Motor neuron (in vitro differentiated cells): ENCODE measurements at regions not wholly inside any gene's neighbourhood (a gene's known extent, or its start where the extent isn't known, plus 50 kb on each side); places are given as distances from the start of the nearest gene placed in this dataset.
A peak's percentile ranks its signal among the peaks of the same experiment; 100 is the strongest.

Experiments used
- ATAC-seq, 8 experiments: fragments of 200-7000 bp; cut with Tn5 transposase; replicated peaks in 6 of 8; 2 replicates each; pipeline ENCODE4 v1.8.0; 2021; ENCODE audit warnings: mild to moderate bottlenecking in 8 of 8, moderate library complexity in 8 of 8
- H3K27ac ChIP-seq, 2 donors: fragments of 250-450 bp; sonication (Bioruptor Pico); 2 replicates each; pipeline ENCODE4 v1.9.0; 2021; ENCODE audit warnings: antibody characterized with exemption in 2 of 2, mild to moderate bottlenecking in 2 of 2, moderate library complexity in 1 of 2
- H3K4me1 ChIP-seq, 2 donors: fragments of 250-450 bp; sonication (Bioruptor Pico); replicated peaks in 1 of 2; 2 replicates each; pipeline ENCODE4 v1.6.1; 2021; ENCODE audit warnings: antibody characterized with exemption in 2 of 2, mild to moderate bottlenecking in 2 of 2, moderate library complexity in 1 of 2
- H3K4me3 ChIP-seq, 5 donors: fragments of 250-450 bp; sonication (Bioruptor Pico); 2 replicates each; pipeline ENCODE4 v1.9.0; 2021; ENCODE audit warnings: antibody characterized with exemption in 5 of 5, mild to moderate bottlenecking in 5 of 5, moderate library complexity in 4 of 5
- WGBS, 10 experiments: fragments of 450-650 bp; shearing (Covaris generic); methylation state at CpG; one replicate each; pipeline ENCODE4 v1.0.0; 2022; 5-methylcytosine and 5-hydroxymethylcytosine counted together
- in situ Hi-C, 9 experiments: fragments of 400-800 bp; cut with MboI; loops; one replicate each; pipeline ENCODE4 v1.15.0; 2021; ENCODE audit warnings: low sequenced_read_pairs in 9 of 9, low pct_unique_long_range_greater_than_20kb in 2 of 9; ENCODE audit not compliant: unreplicated experiment in 9 of 9

DNA sequence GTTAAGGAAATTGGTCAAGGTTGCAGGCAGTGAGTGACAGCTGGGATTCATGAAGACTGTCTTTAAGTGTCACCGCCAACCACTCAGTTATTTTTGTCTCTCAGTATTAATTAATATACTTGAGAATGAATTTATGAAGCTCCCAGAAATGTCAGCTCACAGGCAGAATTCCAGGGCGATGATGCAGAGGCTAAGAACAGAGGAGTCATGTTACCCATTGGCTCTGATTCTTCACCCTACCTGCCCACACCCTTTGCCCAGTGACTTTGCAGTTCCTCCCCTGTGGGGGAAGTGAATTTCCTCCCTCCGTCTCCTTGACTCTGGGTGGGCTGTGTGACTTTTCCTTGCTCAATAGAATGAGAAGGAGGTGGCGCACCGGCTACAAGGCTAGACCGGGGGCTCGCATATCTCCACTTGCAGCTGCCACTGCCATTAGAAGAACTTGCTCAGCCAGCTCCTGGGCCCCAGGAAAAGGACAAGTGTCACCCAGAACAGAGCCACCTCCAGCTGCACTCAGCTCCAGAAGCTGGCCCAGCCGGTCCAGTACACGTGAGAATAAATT lies 157.1 kb upstream of the PRKCQ start:
- Histone ChIP-seq H3K4me1 (peaks cover 11 to 15% of the 10 kb centered on the region in 2 donors), H3K4me3 (no peak overlapping the region), H3K27ac (no peak overlapping the region)
- WGBS, 10 experiments, result 17 to 96% (median 77%) methylated on average over 1 to 7 of the region's 9 CpGs; no CpG with 5 or more reads in 3 of the 10 experiments
- ATAC-seq, result peak in 2 of 8 experiments; percentile 23 to 43
- in situ Hi-C loops, result no loop called here

DNA sequence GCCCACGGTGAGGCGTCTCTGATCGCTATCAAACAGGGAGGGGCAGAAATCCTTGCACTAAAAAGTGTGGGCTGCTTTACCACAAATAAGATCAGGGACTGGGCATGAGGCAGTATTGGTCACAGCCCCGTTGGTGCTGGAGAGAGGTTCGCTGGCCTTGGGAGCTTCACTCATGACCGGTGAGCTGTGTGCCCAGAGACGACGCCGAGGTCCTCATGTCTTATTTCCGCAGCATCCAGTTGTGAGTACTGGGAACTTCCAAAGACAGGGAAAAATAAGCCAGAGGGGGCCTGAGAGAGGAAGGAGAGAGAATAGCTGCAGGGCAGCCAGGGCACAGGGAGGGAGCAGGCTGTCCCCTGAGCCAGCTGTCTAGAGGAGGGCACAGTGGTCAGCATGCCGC lies 154.2 kb upstream of the PRKCQ start:
- 20 to 100% (median 74%) methylated on average over 1 to 9 of the region's 11 CpGs; no CpG with 5 or more reads in 1 of the 10 experiments for WGBS, 10 experiments
- Histone ChIP-seq H3K4me1 (peaks cover 20 to 24% of the 10 kb centered on the region in 2 donors), H3K27ac (no peak overlapping the region), H3K4me3 (no peak overlapping the region)
- in situ Hi-C loops, result no loop called here
- no peak for ATAC-seq

DNA sequence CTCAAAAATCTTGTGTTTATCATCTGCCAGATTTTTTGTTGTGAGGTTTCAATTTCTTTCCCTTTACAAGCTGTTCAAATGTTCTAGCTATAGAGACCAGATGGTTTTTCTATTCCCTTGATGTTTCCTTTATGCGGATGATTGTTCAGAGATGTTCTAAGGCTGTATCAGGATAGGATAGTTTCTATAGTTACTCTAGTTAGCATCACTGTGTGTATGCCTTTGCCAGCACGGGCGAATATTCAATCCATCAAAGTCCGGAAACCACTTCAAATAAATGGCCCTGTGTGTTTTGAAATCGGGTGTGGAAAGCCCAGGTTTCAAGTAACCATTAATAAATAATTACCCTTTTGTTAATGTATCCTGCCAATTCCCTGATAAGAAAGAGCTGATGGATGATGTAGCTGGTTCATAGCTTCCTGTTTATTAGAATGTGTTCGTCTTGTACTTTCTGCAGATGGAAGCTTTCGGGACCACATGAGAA lies 149.8 kb upstream of the PRKCQ start:
- WGBS, 10 experiments, result 8 to 80% (median 47%) methylated on average over 2 to 7 of the region's 7 CpGs; no CpG with 5 or more reads in 2 of the 10 experiments
- Histone ChIP-seq H3K4me1 (peaks cover 9% of the 10 kb centered on the region in 2 donors), H3K4me3 (no peak overlapping the region), H3K27ac (no peak overlapping the region)
- in situ Hi-C loops, result no loop called here
- peak in 3 of 8 experiments; percentile 17 to 78 (median 52) for ATAC-seq

DNA sequence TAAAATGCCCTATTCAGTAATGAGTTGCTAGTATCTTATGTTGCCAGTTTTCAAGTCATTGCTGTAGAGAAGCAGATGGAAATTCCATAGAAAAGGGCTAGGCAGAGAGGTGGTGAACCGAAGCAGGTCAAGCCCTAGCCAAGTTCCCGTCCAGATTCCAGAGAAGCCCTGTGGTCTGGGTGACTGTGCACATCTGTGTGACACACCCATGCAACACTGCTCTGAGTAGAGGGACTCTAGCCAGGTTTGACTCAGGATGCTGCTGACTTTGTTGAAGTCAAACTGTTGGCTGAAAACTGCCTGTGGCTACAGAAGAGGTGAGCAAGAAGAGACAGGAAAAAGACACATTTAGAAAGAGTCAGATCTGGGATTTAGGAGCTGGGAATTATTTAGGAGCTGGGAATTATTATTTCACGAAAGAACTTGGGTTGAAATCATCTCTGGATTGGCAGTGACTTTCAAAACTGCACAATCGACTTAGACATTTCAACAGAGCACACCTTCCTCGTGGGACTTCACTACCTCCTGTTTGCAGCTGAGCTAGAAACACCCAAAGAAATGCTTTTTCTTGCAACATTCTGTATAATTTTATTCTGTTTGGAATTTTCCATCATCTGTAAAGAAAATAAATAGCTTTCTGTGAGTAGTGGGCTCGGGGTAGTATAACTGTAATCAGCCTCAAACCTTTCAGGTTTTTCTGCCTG lies 149.1 kb upstream of the PRKCQ start:
- H3K27ac ChIP-seq, result no peak overlapping the region
- peak in 2 of 8 experiments; percentile 84 to 98 for ATAC-seq
- H3K4me3 ChIP-seq, result no peak overlapping the region
- in situ Hi-C loops, result no loop called here
- WGBS, 10 experiments, result 0 to 86% (median 66%) methylated on average over 1 to 6 of the region's 6 CpGs; no CpG with 5 or more reads in 1 of the 10 experiments
- peaks cover 9% of the 10 kb centered on the region in 2 donors for H3K4me1 ChIP-seq

DNA sequence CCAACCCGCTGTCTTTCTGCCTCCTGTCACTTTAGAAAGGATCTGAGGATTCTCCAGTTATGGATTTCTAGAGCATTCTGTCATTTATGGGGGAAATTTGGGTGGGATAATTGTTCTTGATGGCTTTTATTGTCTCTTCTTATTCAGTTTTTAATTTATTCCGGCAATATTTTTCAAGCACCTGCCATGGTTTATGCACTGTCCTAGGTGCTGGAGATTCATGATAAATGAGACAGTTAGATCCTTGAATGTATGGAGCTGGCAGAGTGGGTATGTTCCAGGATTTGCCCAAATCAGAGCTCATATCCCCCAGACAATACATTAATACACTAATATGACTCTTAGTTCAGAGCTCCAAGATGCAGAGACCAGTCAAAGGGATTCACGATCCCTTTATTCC lies 146.8 kb upstream of the PRKCQ start:
- H3K4me3 ChIP-seq, result no peak overlapping the region

DNA sequence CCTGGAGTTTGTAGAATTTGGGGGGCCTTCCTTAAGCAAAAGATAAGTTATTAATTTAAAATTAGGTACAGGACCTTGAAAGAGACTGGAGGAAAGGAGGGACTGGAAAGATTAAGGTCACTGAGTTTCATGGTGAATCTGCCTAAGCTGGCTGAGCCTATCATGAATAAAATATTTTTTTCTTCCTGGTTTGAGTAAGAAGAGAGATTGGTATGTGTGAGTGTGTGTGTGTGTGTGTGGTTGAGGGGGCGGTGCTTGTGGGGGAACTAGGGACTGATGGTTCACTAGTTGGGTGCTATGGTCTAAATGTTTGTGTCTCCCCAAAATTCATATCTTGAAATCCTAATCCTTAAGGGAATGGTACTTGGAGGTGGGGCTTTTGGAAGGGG lies 142.5 kb upstream of the PRKCQ start:
- no peak overlapping the region for H3K27ac ChIP-seq
- in situ Hi-C loops, result no loop called here
- H3K4me3 ChIP-seq, result no peak overlapping the region
- ATAC-seq, result peak in 3 of 8 experiments; percentile 8 to 13 (median 13)
- H3K4me1 ChIP-seq, result peaks cover 2% of the 10 kb centered on the region in 2 donors
- 29 to 80% (median 53%) methylated on average over 1 of the region's 1 CpG; no CpG with 5 or more reads in 6 of the 10 experiments for WGBS, 10 experiments

More for the DNA sequence above, 146.8 kb upstream of the PRKCQ start:
- no peak for ATAC-seq
- H3K27ac ChIP-seq, result no peak overlapping the region
- 67 to 100% (median 94%) methylated on average over 1 to 3 of the region's 3 CpGs; no CpG with 5 or more reads in 4 of the 10 experiments for WGBS, 10 experiments
- peaks cover 9% of the 10 kb centered on the region in 2 donors for H3K4me1 ChIP-seq
- in situ Hi-C loops, result no loop called here

DNA sequence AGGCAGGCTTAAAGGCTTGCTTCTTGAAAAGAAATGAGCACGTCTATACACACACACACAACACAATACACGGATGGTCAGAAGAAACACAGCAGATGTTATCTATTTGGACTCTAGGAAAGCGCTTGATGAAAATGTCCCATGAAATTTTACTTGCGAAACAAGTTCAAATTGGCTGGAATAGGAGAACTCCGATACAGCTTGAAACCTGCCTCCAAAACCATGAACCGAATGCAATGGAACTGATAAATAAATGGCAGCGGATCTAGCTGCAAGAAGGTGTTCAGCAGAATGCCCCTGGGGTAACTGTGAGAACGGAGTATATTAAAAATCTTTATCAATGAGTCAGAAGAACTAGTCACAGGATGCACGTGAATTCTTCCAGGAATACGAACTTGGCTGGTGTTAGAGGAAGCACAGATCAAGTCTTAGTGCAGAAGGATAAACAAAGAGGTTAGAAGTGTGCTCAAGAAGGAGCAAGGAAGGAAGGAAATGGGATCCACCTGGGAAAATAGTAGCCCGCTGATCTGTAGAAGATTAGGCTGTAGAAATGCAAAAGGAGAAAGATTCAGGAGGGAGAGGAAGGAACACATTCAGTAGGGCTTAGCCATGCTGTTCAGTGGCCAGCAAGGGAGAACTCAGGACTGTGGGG lies 142.0 kb upstream of the PRKCQ start:
- H3K27ac ChIP-seq, result no peak overlapping the region
- peaks cover 2% of the 10 kb centered on the region in 2 donors for H3K4me1 ChIP-seq
- H3K4me3 ChIP-seq, result no peak overlapping the region
- WGBS, 10 experiments, result 0 to 92% (median 63%) methylated on average over 2 to 11 of the region's 11 CpGs
- ATAC-seq, result peak in 3 of 8 experiments; percentile 49 to 64 (median 58)
- in situ Hi-C loops, result no loop called here

DNA sequence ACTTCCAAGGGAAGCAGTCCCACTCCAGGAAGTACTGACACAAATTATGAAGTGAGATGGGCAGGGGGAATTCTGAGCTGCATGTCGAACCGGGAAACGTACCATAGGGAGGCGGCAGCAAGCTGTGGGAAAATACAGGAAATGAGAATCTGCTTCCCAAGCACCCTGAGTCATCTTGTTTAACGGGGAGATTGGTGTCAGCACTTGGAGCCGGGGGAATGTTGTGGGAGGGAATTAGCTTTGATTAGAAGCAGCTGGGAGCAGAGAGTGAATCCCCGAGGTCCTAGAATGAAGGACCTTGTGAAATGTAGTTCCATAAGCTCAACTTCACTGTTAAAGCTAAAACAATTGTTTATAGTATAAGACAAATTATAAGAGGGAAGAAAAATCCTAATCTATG lies 141.4 kb upstream of the PRKCQ start:
- ATAC-seq, result peak in 7 of 8 experiments; percentile 26 to 86 (median 49)
- in situ Hi-C loops, result no loop called here
- peaks cover 2% of the 10 kb centered on the region in 2 donors for H3K4me1 ChIP-seq
- 0 to 100% (median 66%) methylated on average over 1 to 7 of the region's 7 CpGs; no CpG with 5 or more reads in 1 of the 10 experiments for WGBS, 10 experiments
- H3K27ac ChIP-seq, result no peak overlapping the region
- H3K4me3 ChIP-seq, result no peak overlapping the region

DNA sequence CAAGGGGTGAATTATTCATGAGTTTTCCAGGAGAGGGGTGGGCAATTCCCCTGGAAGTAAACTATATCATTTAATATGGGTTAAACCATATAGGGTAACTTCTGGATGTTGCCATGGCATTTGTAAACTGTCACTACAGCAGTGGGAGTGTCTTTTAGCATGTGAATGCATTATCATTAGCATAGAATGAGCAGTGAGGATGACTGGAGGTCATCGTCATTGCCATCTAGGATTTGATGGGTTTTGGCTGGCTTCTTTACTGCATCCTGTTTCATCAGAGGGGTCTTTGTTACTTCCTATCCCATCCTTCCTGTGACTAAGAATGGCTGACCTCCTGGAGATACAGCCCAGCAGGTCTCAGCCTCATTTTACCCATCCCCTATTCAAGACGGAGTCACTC lies 139.5 kb upstream of the PRKCQ start:
- H3K4me1 ChIP-seq, result peaks cover 2% of the 10 kb centered on the region in 2 donors
- ATAC-seq, result peak in 2 of 8 experiments; percentile 54 to 61
- no peak overlapping the region for H3K27ac ChIP-seq
- 33 to 100% (median 72%) methylated on average over 1 to 2 of the region's 2 CpGs; no CpG with 5 or more reads in 4 of the 10 experiments for WGBS, 10 experiments
- in situ Hi-C loops, result no loop called here
- H3K4me3 ChIP-seq, result no peak overlapping the region

DNA sequence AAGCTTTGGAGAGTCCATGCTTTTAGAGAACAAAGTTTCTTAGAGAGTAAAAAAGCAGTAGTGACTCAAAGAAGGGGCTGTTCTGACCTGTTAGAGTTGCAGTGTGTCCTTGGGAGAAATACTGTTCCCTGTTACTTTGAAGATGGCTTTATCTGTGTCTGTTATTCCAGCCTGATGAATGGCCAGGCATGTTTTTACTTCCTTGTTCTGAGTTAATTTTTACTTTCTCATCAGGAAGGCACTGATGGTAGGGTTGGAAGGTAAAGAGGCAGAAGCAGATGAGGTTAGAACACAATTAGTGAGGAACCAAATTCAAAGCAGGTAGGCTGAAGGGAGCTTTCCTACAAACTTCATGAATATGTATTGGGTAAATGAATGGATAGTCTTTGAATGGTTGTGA lies 138.5 kb upstream of the PRKCQ start:
- Histone ChIP-seq H3K27ac (no peak overlapping the region), H3K4me3 (no peak overlapping the region), H3K4me1 (peaks cover 2% of the 10 kb centered on the region in 2 donors)
- in situ Hi-C loops, result no loop called here
- no peak for ATAC-seq

DNA sequence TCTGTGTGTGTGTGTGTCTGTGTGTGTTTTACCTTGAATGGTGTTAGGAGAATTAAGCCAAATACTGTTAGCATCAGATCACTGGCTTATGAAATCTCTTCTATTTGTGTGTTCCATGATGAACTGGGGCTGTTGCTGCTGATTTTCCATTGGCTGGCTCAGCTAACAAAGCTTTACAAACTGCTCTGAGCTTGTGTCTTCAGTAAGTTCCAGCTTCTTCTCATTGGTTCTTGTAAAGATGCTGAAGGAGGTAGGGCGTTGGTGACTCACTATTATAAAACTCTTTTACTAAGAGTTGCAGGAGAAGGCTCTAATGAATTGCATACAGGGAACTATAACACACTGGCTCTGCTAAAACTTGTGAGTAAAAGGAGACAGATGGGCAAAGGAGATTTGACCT lies 136.4 kb upstream of the PRKCQ start:
- H3K4me3 ChIP-seq, result no peak overlapping the region
- WGBS, 10 experiments, result 0 to 100% (median 50%) methylated on average over 1 of the region's 1 CpG; no CpG with 5 or more reads in 5 of the 10 experiments
- ATAC-seq, result peak in 3 of 8 experiments; percentile 22 to 33 (median 26)
- in situ Hi-C loops, result no loop called here
- peaks cover 6 to 9% of the 10 kb centered on the region in 2 donors for H3K4me1 ChIP-seq
- H3K27ac ChIP-seq, result no peak overlapping the region

DNA sequence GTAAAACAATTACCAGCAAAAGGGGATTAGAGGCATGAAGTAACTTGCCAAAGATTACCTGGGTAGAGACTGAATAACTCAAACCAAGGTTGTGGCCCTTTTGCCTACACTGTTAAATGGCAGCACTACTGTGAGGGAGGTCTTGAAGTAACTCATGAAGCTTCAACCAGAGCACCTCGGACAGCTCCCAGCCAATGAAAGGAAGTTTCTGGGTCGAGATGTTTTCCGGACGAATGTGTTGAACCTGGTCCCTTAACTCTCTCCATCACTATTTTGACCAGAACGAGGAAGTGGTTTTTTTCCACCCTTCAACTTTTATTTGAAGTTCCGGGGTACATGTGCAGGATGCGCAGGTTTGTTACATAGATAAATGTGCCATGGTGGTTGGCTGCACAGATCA lies 133.6 kb upstream of the PRKCQ start:
- Histone ChIP-seq H3K4me1 (peaks cover 11 to 15% of the 10 kb centered on the region in 2 donors), H3K27ac (no peak overlapping the region), H3K4me3 (no peak overlapping the region)
- WGBS, 10 experiments, result 5 to 83% (median 67%) methylated on average over 1 to 7 of the region's 7 CpGs; no CpG with 5 or more reads in 1 of the 10 experiments
- in situ Hi-C loops, result no loop called here
- no peak for ATAC-seq

DNA sequence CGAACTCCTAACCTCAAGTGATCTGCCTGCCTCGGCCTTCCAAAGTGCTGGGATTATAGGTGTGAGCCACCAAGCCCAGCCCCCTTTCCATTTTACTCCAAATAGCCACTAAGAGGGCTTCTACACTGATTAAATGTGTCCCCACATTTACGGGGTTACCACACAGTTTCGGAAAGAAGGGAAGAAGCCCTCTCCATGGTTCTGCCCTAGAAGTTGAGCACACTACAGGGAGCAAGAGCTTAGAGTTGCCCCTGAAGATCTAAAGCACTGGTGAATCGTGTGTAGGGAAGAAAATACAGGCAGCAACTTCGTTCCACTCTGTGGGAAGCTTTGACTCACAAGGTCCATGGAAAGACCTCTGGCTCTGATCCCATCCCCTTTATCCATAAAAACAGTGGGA lies 133.0 kb upstream of the PRKCQ start:
- Histone ChIP-seq H3K4me1 (peaks cover 11 to 13% of the 10 kb centered on the region in 2 donors), H3K27ac (no peak overlapping the region), H3K4me3 (no peak overlapping the region)
- WGBS, 10 experiments, result 0 to 80% (median 52%) methylated on average over 1 to 6 of the region's 6 CpGs; no CpG with 5 or more reads in 4 of the 10 experiments
- ATAC-seq, result no peak
- in situ Hi-C loops, result no loop called here
